ENCODE measurements at regions not wholly inside any gene's neighbourhood (a gene's known extent, or its start where the extent isn't known, plus 50 kb on each side); places are given as distances from the start of the nearest gene placed in this dataset.

DNA sequence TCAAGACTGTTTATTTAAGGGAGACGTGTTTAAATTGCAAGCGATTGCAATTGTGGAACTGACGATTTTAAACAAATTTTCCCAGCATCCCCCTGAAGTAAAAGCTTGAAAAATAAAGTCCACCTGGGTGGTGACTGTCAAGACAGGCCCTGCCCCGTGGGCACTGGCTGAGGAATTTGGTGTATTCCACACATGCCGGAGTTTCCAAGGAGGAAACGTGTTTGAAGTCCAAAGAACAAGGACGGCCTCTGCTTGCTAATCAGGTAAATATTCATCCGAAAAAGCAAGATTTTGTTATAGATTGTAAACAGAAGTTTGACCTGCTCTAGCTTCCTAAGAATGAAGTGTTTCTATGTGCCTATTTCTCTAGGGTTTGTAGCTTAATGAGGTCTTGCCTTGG, 505.1 kb downstream of the QKI start:
- Histone ChIP-seq H3K4me2 (ENCODE audit: control insufficient read depth, extremely low read depth, insufficient read depth, low read depth, low read length) (no peak overlapping the region), H3K9ac (ENCODE audit: control insufficient read depth, extremely low read depth, insufficient read depth, low read length) (no peak overlapping the region), H3K36me3 (ENCODE audit: control insufficient read depth in 2 of 2, extremely low read depth in 1 of 2, insufficient read depth in 2 of 2, low read length in 2 of 2) (no peaks in the 10 kb centered on the region), H3K27me3 (ENCODE audit: control insufficient read depth, extremely low read depth, insufficient read depth, low read length) (no peaks in the 10 kb centered on the region), H3K79me2 (ENCODE audit: control insufficient read depth, insufficient read depth, low read length) (no peaks in the 10 kb centered on the region), H2AFZ (ENCODE audit: control insufficient read depth, low read length) (no peak overlapping the region), H4K20me1 (ENCODE audit: control insufficient read depth, extremely low read depth, insufficient read depth, low read length) (no peaks in the 10 kb centered on the region), H3K4me3 (ENCODE audit: control insufficient read depth in 2 of 3, extremely low read depth in 1 of 3, insufficient read depth in 2 of 3, low read depth in 1 of 3, low read length in 3 of 3) (no peak overlapping the region), H3K27ac (ENCODE audit: control insufficient read depth, insufficient read depth, low read length) (no peak overlapping the region), H3K4me1 (ENCODE audit: control insufficient read depth, extremely low read depth, insufficient read depth, low read length) (peaks cover 4% of the 10 kb centered on the region), H3K9me1 (ENCODE audit: control insufficient read depth, extremely low read depth, insufficient read depth, low read length) (no peaks in the 10 kb centered on the region), H3K9me3 (ENCODE audit: control insufficient read depth, low read depth, low read length) (no peaks in the 10 kb centered on the region)
- no peak for TF ChIP-seq EZH2 (IDR thresholded peaks at IDR 0.05; ENCODE audit: low read length)
- TF ChIP-seq, protein P1, sequence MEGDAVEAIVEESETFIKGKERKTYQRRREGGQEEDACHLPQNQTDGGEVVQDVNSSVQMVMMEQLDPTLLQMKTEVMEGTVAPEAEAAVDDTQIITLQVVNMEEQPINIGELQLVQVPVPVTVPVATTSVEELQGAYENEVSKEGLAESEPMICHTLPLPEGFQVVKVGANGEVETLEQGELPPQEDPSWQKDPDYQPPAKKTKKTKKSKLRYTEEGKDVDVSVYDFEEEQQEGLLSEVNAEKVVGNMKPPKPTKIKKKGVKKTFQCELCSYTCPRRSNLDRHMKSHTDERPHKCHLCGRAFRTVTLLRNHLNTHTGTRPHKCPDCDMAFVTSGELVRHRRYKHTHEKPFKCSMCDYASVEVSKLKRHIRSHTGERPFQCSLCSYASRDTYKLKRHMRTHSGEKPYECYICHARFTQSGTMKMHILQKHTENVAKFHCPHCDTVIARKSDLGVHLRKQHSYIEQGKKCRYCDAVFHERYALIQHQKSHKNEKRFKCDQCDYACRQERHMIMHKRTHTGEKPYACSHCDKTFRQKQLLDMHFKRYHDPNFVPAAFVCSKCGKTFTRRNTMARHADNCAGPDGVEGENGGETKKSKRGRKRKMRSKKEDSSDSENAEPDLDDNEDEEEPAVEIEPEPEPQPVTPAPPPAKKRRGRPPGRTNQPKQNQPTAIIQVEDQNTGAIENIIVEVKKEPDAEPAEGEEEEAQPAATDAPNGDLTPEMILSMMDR (optimal IDR thresholded peaks at IDR 0.05 in 1 of 3, IDR thresholded peaks at IDR 0.05 in 1 of 3, conservative IDR thresholded peaks at IDR 0.05 in 1 of 3; ENCODE audit: extremely low read depth in 1 of 3, insufficient read depth in 2 of 3, low read length in 3 of 3), result no peak
- DNase-seq (ENCODE audit: low read depth, low spot score), result no peak
- dilution Hi-C loops (cut with MboI; ENCODE audit: extremely low pct_ligation_motif_present, low sequenced_read_pairs), result no loop called here
- FAIRE-seq, result no peak

DNA sequence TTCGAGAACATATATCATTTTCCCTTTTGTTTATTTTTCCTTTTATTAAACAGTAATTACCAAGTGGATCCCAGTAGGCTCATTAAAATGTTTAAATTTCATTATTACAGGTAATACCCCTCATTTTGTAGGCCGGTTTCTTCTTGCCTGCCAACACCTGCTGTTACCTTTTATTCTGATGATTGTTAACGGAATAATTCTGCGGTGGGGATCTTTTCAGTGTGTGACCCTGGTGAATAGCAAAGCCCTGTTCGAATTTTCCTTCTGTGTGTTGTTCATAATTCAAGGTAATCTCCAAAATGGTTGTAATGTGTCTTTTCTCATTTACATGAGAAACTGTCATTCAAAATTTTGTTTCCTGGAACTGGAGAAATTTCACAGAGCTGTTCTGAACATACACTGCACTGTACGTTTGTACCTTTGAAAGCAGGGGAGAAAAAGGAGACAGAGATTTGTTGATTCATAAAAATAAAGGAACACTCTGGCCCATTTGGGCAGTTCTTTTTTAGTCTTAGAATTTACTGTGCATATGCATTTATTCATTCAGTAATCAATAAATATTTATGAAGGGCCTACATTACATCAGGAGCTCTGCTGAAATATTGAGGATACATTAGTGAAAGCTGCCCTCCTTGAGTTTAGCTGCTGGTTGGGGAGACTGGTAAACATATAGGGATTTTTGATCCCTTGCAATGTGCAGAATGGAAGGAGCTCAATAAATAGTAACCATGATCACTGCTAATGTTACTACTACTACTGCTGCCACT, 502.0 kb downstream of the QKI start:
- TF ChIP-seq EZH2 (IDR thresholded peaks at IDR 0.05; ENCODE audit: low read length), result no peak
- TF ChIP-seq, protein P1 (optimal IDR thresholded peaks at IDR 0.05 in 1 of 3, IDR thresholded peaks at IDR 0.05 in 1 of 3, conservative IDR thresholded peaks at IDR 0.05 in 1 of 3; ENCODE audit: extremely low read depth in 1 of 3, insufficient read depth in 2 of 3, low read length in 3 of 3), result no peak
- H3K4me1 ChIP-seq (ENCODE audit: control insufficient read depth, extremely low read depth, insufficient read depth, low read length), result no peaks in the 10 kb centered on the region
- H3K9ac ChIP-seq (ENCODE audit: control insufficient read depth, extremely low read depth, insufficient read depth, low read length), result no peak overlapping the region
- no peaks in the 10 kb centered on the region for H3K9me1 ChIP-seq (ENCODE audit: control insufficient read depth, extremely low read depth, insufficient read depth, low read length)
- H3K79me2 ChIP-seq (ENCODE audit: control insufficient read depth, insufficient read depth, low read length), result no peaks in the 10 kb centered on the region
- H3K4me2 ChIP-seq (ENCODE audit: control insufficient read depth, extremely low read depth, insufficient read depth, low read depth, low read length), result no peak overlapping the region
- no peaks in the 10 kb centered on the region for H3K27me3 ChIP-seq (ENCODE audit: control insufficient read depth, extremely low read depth, insufficient read depth, low read length)
- dilution Hi-C loops (cut with MboI; ENCODE audit: extremely low pct_ligation_motif_present, low sequenced_read_pairs), result no loop called here
- H3K36me3 ChIP-seq (ENCODE audit: control insufficient read depth in 2 of 2, extremely low read depth in 1 of 2, insufficient read depth in 2 of 2, low read length in 2 of 2), result no peaks in the 10 kb centered on the region
- H3K27ac ChIP-seq (ENCODE audit: control insufficient read depth, insufficient read depth, low read length), result no peak overlapping the region
- FAIRE-seq (no peak), DNase-seq (ENCODE audit: low read depth, low spot score) (no peak)
- H2AFZ ChIP-seq (ENCODE audit: control insufficient read depth, low read length), result no peak overlapping the region
- no peak overlapping the region for H3K4me3 ChIP-seq (ENCODE audit: control insufficient read depth in 2 of 3, extremely low read depth in 1 of 3, insufficient read depth in 2 of 3, low read depth in 1 of 3, low read length in 3 of 3)
- H3K9me3 ChIP-seq (ENCODE audit: control insufficient read depth, low read depth, low read length), result no peaks in the 10 kb centered on the region
- no peaks in the 10 kb centered on the region for H4K20me1 ChIP-seq (ENCODE audit: control insufficient read depth, extremely low read depth, insufficient read depth, low read length)

Measured in keratinocyte (primary cell).